SKM-1 (cell line): ENCODE measurements at regions not wholly inside any gene's neighbourhood (a gene's known extent, or its start where the extent isn't known, plus 50 kb on each side); places are given as distances from the start of the nearest gene placed in this dataset.
"Not testable (repeated sequence)": the region's sequence is repeated elsewhere in the genome, so short reads cannot be mapped to it uniquely, and the experiment has no call there.

ENCODE experiments used
- DNase-seq: peaks from one replicate; lab custom pipeline; 2025; ENCODE audit not compliant: unreplicated experiment; lab: John Stamatoyannopoulos, UW

DNA sequence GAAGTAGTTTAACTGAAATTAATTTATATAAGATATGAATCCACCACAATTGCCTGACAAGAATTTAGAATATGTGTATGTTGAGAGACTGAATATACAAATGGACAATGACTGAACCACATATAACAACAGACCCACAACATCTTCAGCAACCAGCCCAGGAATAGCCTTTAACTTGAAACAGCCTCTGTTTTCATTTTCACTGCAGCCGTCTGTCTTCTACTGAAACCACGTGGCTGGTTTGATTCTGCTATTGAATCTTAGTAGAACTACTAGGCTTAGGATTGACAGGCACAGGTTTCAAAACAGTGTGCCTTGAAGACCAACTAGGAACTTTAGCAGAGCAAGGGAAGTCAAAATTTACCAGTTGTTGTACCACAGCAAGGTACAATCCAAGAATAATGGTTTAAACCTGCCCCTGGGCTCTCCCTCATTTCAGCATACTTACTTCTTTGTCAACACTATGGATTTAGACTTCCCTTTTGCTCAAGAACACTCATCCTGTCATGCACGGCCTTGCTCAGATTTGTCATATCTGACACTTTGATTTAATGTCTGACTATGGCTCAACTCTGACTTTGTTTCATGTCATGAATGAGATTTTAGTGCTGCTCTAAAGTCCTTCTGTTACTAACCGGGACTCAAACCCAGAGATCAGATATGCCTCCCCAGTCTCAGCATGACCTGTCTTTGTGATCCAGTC, 355.0 kb downstream of the KIF2B start:
- no peak for DNase-seq

DNA sequence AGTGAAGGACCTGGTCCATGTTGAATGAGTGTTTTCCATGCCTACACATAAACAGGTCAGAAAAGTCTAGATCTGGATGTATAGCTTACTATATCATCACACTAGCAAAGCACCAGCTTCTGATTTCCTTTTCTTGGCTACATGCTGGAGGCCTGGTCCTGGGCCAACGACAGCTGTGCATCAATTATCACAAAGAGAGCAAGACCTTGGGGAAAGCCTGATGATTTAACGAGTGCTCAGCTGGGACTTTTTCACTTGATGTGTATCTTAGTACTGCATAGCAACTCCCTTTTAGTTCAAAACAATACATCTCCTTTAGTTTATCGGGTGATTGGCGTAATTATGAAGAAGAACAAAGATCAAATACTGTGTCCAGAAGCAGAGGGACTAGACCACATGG, 358.2 kb downstream of the KIF2B start:
- no peak for DNase-seq

DNA sequence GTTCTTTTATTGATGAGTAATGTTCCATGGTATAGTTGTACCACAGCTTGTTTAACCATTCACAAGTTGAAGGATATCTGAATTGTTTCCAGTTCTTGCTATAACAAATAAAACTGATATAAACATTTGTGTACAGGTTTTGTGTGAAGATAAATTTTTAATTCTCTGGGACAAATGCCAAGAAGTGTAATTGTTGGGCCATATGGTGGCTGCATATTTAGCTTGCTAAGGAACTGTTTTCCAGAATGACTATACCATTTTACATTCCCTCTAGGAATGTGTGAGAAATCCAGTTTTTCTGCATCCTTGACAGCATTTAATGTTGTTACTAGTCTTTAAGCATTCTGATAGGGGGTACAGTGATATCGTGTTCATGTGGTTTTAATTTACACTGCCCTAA, 368.5 kb downstream of the KIF2B start:
- no peak for DNase-seq

DNA sequence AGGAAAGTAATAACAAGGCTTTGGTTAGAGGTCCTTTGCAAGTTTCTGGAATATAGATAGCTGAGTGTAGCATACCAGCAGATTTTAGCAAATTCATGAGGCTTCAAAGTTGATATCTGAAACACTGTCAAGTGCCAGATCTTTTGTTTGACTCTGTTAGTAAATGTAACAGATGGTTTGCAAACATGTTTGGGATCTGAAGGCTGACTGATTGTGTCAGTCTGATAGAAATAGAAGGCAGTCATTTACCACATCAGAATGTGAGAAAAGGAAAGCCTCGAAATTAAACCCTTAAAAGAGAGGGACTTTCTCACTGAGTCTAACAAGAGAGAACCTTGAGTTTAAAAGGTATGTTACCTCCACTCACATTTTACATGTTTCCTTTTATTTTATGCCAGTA, 371.5 kb downstream of the KIF2B start:
- no peak for DNase-seq

DNA sequence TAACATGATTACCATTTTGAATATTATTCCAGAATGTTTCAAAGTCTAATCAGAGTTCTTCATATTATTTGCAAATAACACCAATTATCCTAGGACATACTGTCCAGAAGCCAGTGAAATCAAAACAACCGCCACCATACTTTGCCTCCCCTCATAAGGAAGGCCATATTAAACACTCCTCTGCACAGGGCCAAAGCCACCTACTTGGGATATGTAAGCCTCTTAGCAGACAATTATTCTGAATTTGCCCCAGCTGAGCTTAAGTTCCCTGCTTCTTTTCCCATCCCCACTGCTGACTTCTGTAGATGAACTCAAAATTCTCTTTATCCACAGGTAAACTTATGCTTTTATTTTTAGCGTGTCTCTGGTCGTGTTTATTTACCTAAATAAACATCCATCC, 374.0 kb downstream of the KIF2B start:
- DNase-seq, result no peak

DNA sequence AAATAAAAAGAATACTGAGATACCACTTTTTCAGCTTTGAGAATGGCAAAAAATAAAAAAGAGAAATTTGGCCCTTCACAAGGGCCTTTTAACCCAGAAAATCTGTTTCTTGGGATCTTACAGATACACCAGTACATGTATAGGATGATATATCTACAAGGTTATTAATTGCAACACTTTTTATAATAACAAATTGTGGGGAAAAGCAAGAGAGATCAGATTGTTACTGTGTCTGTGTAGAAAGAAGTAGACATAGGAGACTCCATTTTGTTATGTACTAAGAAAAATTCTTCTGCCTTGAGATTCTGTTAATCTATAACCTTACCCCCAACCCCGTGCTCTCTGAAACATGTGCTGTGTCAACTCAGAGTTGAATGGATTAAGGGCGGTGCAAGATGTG, 378.7 kb downstream of the KIF2B start:
- not testable (repeated sequence) for DNase-seq

DNA sequence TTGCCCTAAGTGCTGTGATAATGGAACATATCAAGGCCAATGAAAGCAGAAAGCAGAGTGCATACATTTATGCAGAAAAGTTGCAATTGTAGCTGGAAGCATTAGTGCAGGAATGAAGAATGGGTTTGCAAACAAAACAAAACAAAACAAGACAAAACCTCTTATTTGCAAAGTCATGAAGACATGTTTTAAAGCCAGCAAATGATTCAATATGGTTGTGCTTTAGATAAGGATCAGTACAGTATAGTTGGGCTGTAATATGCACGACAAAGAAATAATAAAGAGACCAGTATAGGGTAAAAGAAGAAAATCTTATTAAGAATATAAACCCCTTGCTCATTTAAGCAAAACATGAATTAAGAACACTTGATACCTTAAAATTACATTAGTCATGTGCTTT, 398.1 kb downstream of the KIF2B start:
- no peak for DNase-seq

DNA sequence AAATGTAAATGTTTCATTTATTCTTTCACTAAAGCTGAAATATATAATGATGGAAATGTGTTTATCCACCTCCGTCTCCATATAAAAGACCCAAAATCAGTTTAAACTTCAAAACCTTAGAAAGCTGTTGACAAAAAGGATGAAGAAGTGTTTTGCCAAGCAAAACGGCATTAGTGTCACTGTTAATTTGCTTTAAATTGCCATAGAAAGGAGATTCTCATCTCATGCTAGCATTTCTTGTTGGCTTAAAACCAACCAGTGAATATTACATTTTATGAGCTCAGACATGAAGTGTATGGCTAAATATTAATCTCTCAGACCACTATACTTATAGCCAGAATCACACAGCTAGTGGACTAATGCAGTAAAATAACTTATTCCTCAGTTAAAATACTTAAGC, 398.8 kb downstream of the KIF2B start:
- no peak for DNase-seq

DNA sequence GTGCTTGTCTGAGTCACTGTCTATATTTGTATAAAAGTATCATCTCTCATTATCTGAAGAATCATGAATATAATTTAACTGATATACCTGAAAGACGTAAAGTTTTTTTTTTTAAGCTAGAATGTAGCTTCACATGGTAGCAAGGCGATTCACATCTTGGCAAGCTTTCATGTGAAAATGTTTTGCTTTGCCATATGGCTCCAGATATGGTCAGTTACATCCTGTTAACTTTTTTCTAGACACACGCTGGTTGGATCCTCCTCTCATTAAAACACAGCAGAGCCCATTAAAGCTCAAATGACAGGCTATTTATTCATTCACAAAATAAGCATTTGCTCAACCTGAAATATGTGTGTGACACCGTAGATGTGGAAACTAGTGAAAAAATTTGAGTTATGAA, 412.8 kb downstream of the KIF2B start:
- DNase-seq, result no peak

DNA sequence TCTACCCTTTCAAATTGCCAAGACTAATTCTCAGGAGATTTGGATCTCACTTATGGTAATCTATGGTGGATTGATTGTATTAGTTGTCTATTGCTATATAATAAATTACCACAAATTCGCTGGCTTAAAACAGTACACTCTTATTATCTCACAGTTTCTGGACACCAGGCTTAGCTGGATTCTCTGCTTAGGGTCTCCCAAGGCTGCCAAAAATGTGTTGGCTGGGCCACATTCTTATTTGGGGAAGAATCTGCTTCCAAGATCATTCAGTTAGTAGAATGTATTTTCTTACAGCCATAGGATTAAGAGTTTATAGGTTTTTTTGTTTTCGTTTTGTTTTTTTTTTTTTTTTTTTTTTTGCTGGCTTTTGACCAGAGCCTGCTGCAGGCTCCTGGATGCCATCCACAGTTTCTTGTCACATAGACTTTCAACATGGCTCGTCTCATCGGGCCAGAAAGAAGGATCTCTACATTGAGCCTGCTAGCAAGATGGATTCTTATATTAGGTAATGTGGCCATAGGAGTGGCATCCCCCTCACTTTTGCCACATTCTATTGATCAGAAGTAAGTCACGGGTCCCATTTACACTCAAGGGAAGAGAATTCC, 415.3 kb downstream of the KIF2B start:
- no peak for DNase-seq

DNA sequence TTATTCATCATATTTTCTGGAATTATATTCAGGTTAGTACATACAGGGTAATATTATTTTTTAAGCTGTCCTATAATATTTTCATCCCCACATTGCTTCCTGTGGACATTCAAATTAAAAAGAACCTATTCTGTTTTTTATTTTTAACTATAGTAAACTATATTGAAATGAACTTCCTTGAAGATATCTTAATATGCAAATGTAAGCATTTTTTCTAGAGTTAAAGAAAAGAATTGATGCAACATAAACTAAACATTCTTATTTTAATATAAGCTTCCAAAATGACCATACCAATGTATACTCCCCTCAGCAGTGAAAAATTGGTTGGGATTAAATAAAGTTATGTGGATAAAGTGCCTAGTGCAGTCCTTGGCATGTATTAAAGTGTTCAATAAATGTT, 416.6 kb downstream of the KIF2B start:
- no peak for DNase-seq

DNA sequence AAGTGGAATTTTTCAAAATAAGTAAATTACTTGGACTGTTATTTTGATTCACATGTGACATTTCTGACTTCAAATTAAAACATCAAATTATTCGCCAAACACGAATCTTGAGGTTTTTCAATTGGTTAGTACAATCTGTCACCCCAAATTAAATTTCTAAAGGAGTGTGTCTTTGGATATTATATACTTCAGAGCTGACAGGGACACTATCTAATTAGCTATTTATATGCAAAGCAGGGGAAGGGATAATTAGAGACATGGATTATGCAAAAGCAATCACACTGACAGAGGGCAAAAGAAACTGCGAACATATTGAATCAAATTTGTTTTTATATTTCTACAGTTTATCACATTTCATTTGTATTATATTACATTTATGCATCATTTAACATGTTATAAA, 433.0 kb downstream of the KIF2B start:
- DNase-seq, result no peak

DNA sequence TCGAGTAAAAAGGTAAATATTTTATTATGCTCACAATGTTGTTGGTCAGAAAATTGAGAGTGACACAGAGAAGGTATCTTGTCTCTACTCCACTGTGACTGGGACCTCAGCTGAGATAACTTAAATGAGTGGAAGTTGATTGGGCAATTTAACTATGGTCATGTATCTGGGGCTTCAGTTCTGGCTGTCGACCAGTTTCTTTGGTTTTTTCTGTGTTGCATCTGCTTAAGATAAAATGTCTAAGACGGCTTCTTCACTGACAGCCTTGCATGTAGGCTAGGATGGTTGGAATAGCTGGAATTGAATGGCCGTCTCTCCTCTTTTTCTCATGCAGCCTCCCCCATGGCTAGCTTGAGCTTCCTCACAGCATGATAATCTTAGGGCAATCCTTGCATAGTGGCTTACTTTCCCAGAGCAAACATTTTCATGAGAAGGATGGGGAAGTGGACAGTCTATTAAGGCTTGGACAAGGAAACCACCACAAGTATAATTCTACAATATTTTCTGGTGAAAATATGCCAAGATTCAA, 433.7 kb downstream of the KIF2B start:
- no peak for DNase-seq

DNA sequence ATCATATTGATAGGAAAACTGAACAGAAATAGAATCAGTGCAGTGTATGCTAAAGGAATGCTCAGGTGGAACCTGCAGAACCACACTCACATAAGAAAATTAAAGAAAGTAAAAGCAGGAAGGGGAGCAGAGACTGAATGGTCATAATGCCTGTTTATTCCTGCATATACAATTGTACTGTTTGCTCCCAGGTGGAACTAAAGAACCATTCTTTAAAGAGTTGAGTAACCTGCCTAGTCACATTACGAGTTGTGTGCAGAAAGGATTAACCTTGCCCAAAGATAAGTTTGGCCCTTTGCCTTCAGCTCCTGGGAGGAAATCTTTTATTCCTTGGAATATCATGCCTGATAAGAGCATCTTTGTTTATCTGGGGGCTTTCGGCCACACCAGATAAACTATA, 434.7 kb downstream of the KIF2B start:
- no peak for DNase-seq

DNA sequence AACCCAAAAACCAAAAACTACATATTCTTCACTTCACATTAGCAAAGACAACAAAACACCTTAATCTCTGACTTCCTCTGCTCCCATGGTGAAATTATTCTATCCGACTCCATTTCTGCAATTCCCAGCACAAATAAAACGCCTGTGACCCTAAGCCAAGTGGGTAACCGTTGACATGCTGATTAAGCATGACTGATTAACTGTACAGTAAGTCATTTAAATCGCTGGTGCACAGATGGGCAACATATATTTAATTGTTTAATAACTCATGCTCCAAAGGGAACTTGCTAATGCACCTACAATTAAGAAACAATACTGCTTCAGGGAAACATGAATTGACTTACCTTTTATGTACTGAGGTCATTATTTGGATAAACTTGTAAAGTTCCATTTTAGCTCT, 436.7 kb downstream of the KIF2B start:
- no peak for DNase-seq

DNA sequence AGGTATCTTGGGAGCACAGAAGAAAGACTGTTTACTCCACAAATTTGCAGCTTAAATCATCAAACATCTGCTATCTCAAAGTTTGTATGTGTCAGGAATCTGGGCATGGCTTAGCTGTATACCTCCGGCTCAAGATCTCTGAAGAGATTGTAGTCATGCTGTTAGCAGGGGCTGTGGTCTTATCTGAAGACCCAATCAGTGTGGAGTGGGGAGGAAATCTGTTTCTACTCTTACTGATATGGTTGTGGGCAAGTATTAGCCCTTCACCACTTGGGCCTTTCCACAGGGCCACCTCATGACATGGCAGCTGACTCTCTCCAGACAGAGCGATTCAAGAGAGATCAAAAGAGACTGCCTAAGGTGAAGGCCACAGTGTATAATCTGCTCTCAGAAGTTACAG, 438.7 kb downstream of the KIF2B start:
- no peak for DNase-seq

DNA sequence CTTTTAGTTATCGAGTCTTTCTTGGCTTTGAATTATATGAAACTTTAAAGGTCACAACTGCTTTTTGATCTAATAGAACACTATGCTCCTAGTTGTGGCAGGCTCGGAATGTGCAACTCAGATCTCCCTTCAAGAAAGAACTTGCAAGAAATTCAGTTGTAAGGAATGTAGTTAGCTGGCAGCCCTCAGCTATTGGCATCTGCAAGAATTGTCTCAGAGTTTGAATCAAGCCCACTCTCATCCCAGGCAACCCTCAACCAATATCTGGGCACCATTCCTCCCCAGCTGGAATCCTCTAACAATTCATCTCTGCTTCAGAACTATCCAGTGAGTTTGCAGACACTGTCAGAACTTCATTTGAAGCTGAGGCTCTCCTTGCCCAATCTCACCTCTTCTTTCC, 447.2 kb downstream of the KIF2B start:
- no peak for DNase-seq

DNA sequence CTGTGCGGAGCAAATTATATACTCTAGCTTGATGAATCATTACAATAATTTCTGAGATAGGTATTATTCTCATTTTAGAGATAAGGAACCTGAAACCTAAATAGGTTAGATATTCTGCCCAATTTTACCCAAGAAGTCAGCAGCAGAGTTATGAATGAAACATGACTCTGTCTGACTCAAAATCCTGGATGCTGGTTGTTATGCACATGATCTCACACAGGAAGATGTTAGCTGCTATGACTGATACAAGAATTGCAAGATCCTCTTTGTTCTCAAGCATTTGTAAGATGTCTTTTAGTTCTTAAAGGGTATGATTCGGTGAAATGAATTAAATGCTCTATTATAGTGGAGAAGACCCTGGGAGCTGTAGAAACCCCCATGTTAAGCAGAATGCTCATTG, 447.8 kb downstream of the KIF2B start:
- DNase-seq, result no peak

DNA sequence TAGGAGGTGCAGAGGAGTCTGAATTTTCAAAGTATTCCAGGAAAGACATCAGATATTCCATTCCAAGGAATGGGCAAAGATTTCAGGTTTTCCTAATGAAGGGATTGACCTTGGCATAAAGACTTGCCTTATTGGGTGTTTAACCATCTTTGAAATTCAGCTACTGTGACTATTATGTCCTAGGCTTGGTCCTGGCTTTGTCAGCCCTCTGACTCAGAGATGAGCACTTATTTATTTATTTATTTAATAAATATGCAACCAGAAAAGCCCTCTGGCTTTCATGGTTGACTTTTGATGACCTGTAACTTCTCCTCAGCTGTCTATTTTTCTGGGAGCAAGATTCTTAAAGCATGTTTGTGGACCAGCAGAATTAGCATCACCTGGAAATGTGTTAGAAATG, 455.1 kb downstream of the KIF2B start:
- no peak for DNase-seq

DNA sequence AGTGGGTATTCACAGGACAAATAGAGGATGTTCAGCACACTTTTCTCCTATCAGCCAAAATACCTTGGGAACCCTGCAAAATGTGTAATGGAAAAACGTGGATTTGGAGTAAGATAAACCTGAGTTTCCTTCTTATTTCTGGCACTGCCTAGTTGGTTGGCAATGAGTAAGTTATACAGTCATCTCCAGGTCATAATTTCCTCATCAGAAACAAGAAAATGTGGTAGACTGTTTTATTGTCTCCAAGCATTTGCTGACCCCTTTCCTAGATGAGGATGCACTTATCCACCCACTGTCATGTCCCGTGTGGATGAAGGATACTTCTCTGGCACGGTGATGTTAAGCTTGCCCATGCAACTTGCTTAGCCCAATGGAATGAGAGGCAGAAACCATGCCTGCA, 458.0 kb downstream of the KIF2B start:
- DNase-seq, result no peak

DNA sequence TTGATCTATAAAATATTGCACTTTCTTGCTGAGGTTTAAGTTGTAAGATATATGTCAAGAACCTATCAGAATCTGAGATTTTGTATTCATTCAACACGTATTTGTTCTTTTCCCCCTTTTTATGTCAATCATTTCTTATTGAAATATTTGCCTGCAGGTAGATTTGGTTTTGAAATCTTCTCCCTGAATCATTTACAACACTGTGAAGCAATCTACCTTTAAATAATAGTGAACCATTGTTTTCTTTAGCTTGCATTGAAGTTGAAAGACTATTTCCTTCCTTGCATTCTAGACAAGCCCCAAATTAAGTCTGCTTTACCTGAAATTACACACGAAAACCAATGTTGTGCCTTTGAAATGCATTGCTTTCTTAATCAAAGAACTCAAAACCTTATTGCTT, 460.2 kb downstream of the KIF2B start:
- DNase-seq, result no peak

DNA sequence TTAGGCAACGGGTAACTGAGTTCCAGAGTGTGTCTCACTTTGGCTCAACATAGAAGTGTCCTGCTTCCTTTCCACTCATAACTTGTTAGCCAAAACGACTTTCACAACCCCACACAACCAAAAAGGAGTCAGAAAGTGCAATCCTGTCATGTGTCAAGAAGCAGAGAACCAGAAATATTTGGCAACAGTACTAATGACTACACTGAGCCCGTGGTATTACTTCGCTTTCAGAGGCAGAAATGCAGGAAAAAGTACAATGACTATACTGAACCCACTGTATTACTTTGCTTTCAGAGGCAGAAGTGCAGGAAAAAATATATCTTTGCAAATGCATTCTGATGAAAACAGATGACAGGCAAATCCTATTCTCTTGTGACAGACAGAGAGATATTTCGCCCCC, 484.6 kb downstream of the KIF2B start:
- DNase-seq, result no peak

DNA sequence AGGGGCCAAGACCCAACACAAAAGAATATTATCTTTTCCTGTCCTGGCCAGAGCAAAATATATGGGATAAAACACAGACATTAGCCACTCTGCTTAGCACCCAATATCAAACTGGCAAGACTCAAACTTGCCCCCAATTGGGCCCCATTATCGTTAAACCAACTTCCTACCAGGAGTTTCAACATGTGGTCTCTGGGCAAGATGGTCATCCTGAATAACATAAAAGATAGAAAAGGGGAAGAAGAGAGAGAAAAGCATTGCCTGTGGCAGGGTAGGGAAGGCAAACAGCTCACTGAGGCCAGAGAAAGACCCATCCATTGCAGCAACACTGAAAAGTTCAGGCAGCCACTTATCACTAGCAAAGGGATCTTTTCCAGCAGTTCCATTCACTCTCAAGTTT, 502.1 kb downstream of the KIF2B start:
- no peak for DNase-seq
